ENCODE measurements at regions not wholly inside any gene's neighbourhood (a gene's known extent, or its start where the extent isn't known, plus 50 kb on each side); places are given as distances from the start of the nearest gene placed in this dataset.

- TF ChIP-seq CTCF (conservative IDR thresholded peaks at IDR 0.05; ENCODE audit: low read depth in 2 of 2): no peak
- no peak for TF ChIP-seq EZH2 (IDR thresholded peaks at IDR 0.05; ENCODE audit: low read depth, unreplicated experiment)
- no peak for TF ChIP-seq POLR2AphosphoS5 (IDR thresholded peaks at IDR 0.05; ENCODE audit: low read depth)
- TF ChIP-seq CREB1 (CRISPR knock-in tag; IDR thresholded peaks at IDR 0.05; ENCODE audit: low read depth): no peak
- no peak for TF ChIP-seq ZNF462 (CRISPR knock-in tag; IDR thresholded peaks at IDR 0.05)
- TF ChIP-seq EZH2phosphoT487 (IDR thresholded peaks at IDR 0.05; ENCODE audit: unreplicated experiment): no peak
- TF ChIP-seq ETS1 (IDR thresholded peaks at IDR 0.05): no peak
- no peak for TF ChIP-seq REST (IDR thresholded peaks at IDR 0.05; ENCODE audit: unreplicated experiment)
- no peak for TF ChIP-seq NANOG (IDR thresholded peaks at IDR 0.05; ENCODE audit: borderline replicate concordance)
- no peak for TF ChIP-seq ZNF331 (CRISPR knock-in tag; IDR thresholded peaks at IDR 0.05; ENCODE audit: low read depth)
Observed at GRCh38 chr18:38984968-38985367, 1419.4 kb upstream of the CELF4 start.

All from GM23338 (cell line).